PC-3 (cell line): ENCODE measurements at regions not wholly inside any gene's neighbourhood (a gene's known extent, or its start where the extent isn't known, plus 50 kb on each side); places are given as distances from the start of the nearest gene placed in this dataset.

Source experiments
- EZH2 ChIP-seq: fragments of 300-600 bp; sonication (generic); IDR thresholded peaks from one replicate; pipeline ENCODE4 v1.6.1; 2017; ENCODE audit warnings: antibody characterized with exemption, mild to moderate bottlenecking, low read length; ENCODE audit not compliant: unreplicated experiment
- TF ChIP-seq, protein P1 (sequence below): fragments of 300-600 bp; sonication (generic); conservative IDR thresholded peaks from 2 replicates; pipeline ENCODE4 v1.5.1; 2017; ENCODE audit warnings: antibody characterized with exemption, low read depth, mild to moderate bottlenecking, low read length

- no peak for TF ChIP-seq EZH2
- TF ChIP-seq, protein P1, sequence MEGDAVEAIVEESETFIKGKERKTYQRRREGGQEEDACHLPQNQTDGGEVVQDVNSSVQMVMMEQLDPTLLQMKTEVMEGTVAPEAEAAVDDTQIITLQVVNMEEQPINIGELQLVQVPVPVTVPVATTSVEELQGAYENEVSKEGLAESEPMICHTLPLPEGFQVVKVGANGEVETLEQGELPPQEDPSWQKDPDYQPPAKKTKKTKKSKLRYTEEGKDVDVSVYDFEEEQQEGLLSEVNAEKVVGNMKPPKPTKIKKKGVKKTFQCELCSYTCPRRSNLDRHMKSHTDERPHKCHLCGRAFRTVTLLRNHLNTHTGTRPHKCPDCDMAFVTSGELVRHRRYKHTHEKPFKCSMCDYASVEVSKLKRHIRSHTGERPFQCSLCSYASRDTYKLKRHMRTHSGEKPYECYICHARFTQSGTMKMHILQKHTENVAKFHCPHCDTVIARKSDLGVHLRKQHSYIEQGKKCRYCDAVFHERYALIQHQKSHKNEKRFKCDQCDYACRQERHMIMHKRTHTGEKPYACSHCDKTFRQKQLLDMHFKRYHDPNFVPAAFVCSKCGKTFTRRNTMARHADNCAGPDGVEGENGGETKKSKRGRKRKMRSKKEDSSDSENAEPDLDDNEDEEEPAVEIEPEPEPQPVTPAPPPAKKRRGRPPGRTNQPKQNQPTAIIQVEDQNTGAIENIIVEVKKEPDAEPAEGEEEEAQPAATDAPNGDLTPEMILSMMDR: no peak
These were observed 277.0 kb downstream of the CDH2 start for GRCh38 chr18:27899893-27900292.
